ENCODE measurements at regions not wholly inside any gene's neighbourhood (a gene's known extent, or its start where the extent isn't known, plus 50 kb on each side); places are given as distances from the start of the nearest gene placed in this dataset.

- TF ChIP-seq CTCF (IDR thresholded peaks at IDR 0.05) (no peak), POLR2A (IDR thresholded peaks at IDR 0.05) (no peak)
Measured at GRCh38 chr4:141403782-141404181, 183.1 kb downstream of the ZNF330 start.

All from gastroesophageal sphincter (tissue), 3 donors.